ENCODE measurements at regions not wholly inside any gene's neighbourhood (a gene's known extent, or its start where the extent isn't known, plus 50 kb on each side); places are given as distances from the start of the nearest gene placed in this dataset.

DNA sequence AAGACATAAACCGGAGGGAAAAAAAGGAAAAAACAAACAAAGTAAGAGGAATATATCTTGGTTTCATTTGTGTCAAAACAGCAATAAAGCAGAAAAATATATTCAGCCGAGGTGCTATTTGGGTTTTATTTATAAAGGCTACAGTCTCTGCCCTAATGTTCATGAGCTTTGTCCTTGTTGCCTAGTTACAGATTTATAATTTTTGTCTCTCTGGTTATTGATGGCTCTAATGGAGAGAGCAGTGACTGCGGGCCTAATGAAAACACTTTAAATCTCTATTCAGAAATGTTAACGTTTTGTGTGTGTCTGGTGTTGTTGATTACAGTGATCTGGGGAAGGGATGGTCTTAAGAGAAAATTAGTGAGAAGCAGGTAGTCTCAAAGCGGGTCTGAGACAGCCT, 854.0 kb upstream of the LRRTM1 start:
- Histone ChIP-seq H3K4me2 (ENCODE audit: low read length) (no peak overlapping the region), H4K20me1 (ENCODE audit: low read length) (no peaks in the 10 kb centered on the region), H2AFZ (ENCODE audit: low read length) (no peak overlapping the region), H3K9me2 (replicated peaks; ENCODE audit: low read length) (no peaks in the 10 kb centered on the region), H3K36me3 (ENCODE audit: low read depth, low read length) (no peaks in the 10 kb centered on the region), H3K79me2 (ENCODE audit: low read length) (no peaks in the 10 kb centered on the region), H3K27ac (ENCODE audit: low read length) (no peak overlapping the region), H3K27me3 (ENCODE audit: low read length) (no peaks in the 10 kb centered on the region), H3K9ac (ENCODE audit: low read length) (no peak overlapping the region), H3K4me1 (ENCODE audit: insufficient read depth, low read length) (no peaks in the 10 kb centered on the region), H3K9me3 (ENCODE audit: low read length) (no peaks in the 10 kb centered on the region), H3F3A (ENCODE audit: low read length, unreplicated experiment) (no peaks in the 10 kb centered on the region), H3K4me3 (ENCODE audit: low read length) (no peak overlapping the region)
- CTCF ChIA-PET: no interaction called here
- no TSS peak for BruUV-seq (replicated peaks)
- TF ChIP-seq EZH2 (IDR thresholded peaks at IDR 0.05; ENCODE audit: low read length, unreplicated experiment): no peak
- TF ChIP-seq, protein P1, sequence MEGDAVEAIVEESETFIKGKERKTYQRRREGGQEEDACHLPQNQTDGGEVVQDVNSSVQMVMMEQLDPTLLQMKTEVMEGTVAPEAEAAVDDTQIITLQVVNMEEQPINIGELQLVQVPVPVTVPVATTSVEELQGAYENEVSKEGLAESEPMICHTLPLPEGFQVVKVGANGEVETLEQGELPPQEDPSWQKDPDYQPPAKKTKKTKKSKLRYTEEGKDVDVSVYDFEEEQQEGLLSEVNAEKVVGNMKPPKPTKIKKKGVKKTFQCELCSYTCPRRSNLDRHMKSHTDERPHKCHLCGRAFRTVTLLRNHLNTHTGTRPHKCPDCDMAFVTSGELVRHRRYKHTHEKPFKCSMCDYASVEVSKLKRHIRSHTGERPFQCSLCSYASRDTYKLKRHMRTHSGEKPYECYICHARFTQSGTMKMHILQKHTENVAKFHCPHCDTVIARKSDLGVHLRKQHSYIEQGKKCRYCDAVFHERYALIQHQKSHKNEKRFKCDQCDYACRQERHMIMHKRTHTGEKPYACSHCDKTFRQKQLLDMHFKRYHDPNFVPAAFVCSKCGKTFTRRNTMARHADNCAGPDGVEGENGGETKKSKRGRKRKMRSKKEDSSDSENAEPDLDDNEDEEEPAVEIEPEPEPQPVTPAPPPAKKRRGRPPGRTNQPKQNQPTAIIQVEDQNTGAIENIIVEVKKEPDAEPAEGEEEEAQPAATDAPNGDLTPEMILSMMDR (conservative IDR thresholded peaks at IDR 0.05; ENCODE audit: low read depth, low read length): no peak
- no peak for TF ChIP-seq EZH2phosphoT487 (IDR thresholded peaks at IDR 0.05; ENCODE audit: borderline replicate concordance, low read length)
- intact Hi-C loops (cut with micrococcal nuclease): no loop called here
- ATAC-seq: no peak
- POLR2A ChIA-PET (ENCODE audit: unreplicated experiment): no interaction called here
- DNase-seq: no peak

DNA sequence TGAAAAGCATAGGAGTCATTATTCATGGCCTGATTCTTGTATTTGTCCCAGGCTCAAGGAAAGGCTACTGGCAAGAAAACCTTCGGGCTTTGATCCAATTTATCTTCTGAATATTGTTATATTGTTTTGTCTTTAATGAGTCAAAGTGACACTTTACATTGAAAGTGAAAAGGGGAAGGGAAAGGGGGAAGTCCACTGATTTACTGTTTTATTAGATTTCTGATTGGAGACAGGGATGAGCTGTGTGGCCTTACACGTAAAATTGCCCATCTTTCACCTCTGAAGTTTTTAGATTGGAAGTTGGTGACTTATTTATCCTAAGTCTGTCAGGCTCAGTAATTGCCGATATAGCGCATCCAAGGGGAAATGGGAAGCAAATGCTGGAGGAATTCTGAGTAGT, 843.8 kb upstream of the LRRTM1 start:
- Histone ChIP-seq H3K9me2 (replicated peaks; ENCODE audit: low read length) (no peaks in the 10 kb centered on the region), H3K4me1 (ENCODE audit: insufficient read depth, low read length) (no peaks in the 10 kb centered on the region), H2AFZ (ENCODE audit: low read length) (no peak overlapping the region), H3K9me3 (ENCODE audit: low read length) (0 out of 2 replicates have a peak, but pooled peaks cover 4% of the 10 kb centered on the region), H3K9ac (ENCODE audit: low read length) (no peak overlapping the region), H3K79me2 (ENCODE audit: low read length) (no peaks in the 10 kb centered on the region), H3K36me3 (ENCODE audit: low read depth, low read length) (no peaks in the 10 kb centered on the region), H3K4me3 (ENCODE audit: low read length) (no peak overlapping the region), H3K4me2 (ENCODE audit: low read length) (no peak overlapping the region), H3K27ac (ENCODE audit: low read length) (no peak overlapping the region), H3F3A (ENCODE audit: low read length, unreplicated experiment) (no peaks in the 10 kb centered on the region), H3K27me3 (ENCODE audit: low read length) (no peaks in the 10 kb centered on the region), H4K20me1 (ENCODE audit: low read length) (no peaks in the 10 kb centered on the region)
- DNase-seq (no peak), ATAC-seq (no peak)
- CTCF ChIA-PET: no interaction called here
- BruUV-seq (replicated peaks): no TSS peak
- TF ChIP-seq, protein P1 (conservative IDR thresholded peaks at IDR 0.05; ENCODE audit: low read depth, low read length): no peak
- TF ChIP-seq EZH2phosphoT487 (IDR thresholded peaks at IDR 0.05; ENCODE audit: borderline replicate concordance, low read length): no peak
- TF ChIP-seq EZH2 (IDR thresholded peaks at IDR 0.05; ENCODE audit: low read length, unreplicated experiment): no peak
- intact Hi-C loops (cut with micrococcal nuclease): no loop called here
- POLR2A ChIA-PET (ENCODE audit: unreplicated experiment): no interaction called here

DNA sequence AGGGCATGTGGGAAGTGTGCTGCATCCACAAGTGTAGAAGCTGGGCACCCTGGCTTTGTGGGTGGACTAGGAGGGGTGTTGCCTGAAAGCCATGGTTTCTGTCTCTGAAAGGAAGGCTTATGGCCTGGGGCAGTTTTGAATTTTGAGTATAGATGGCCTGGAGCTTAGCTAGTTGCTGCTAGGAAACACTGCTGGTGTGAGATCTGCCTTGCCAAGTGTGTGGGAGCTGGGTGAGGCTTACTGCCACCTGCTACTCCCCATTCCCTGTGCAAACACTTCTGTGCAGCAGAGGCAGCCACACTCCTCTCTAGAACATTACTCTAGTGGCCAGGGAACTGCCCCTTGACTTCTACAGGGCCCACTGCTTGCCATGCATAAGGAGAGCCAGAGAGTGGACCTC, 831.7 kb upstream of the LRRTM1 start:
- no TSS peak for BruUV-seq (replicated peaks)
- H3K27ac ChIP-seq (ENCODE audit: low read length): no peak overlapping the region
- no peak overlapping the region for H3K4me2 ChIP-seq (ENCODE audit: low read length)
- POLR2A ChIA-PET (ENCODE audit: unreplicated experiment): no interaction called here
- H2AFZ ChIP-seq (ENCODE audit: low read length): no peak overlapping the region
- DNase-seq: no peak
- H4K20me1 ChIP-seq (ENCODE audit: low read length): no peaks in the 10 kb centered on the region
- no peak overlapping the region for H3K9ac ChIP-seq (ENCODE audit: low read length)
- CTCF ChIA-PET: no interaction called here
- ATAC-seq: no peak
- no peaks in the 10 kb centered on the region for H3K4me1 ChIP-seq (ENCODE audit: insufficient read depth, low read length)
- H3F3A ChIP-seq (ENCODE audit: low read length, unreplicated experiment): no peaks in the 10 kb centered on the region
- intact Hi-C loops (cut with micrococcal nuclease): no loop called here
- TF ChIP-seq, protein P1 (conservative IDR thresholded peaks at IDR 0.05; ENCODE audit: low read depth, low read length): no peak
- TF ChIP-seq EZH2 (IDR thresholded peaks at IDR 0.05; ENCODE audit: low read length, unreplicated experiment) (no peak), EZH2phosphoT487 (IDR thresholded peaks at IDR 0.05; ENCODE audit: borderline replicate concordance, low read length) (no peak)
- no peaks in the 10 kb centered on the region for H3K27me3 ChIP-seq (ENCODE audit: low read length)
- no peak overlapping the region for H3K4me3 ChIP-seq (ENCODE audit: low read length)
- H3K79me2 ChIP-seq (ENCODE audit: low read length): no peaks in the 10 kb centered on the region
- no peaks in the 10 kb centered on the region for H3K9me2 ChIP-seq (replicated peaks; ENCODE audit: low read length)
- H3K9me3 ChIP-seq (ENCODE audit: low read length): no peaks in the 10 kb centered on the region
- no peaks in the 10 kb centered on the region for H3K36me3 ChIP-seq (ENCODE audit: low read depth, low read length)
